DOHH2 (cell line): ENCODE measurements at regions not wholly inside any gene's neighbourhood (a gene's known extent, or its start where the extent isn't known, plus 50 kb on each side); places are given as distances from the start of the nearest gene placed in this dataset.

ENCODE experiments used
- H3F3A ChIP-seq: fragments of 200-600 bp; sonication (generic), shearing (Covaris generic); 2 replicates; pipeline ENCODE4 v1.6.0; 2016; ENCODE audit warnings: antibody characterized with exemption, mild to moderate bottlenecking; ENCODE audit not compliant: control insufficient read depth, insufficient read depth
- H3K27ac ChIP-seq: fragments of 200-600 bp; sonication (generic); 2 replicates; pipeline ENCODE4 v1.5.1; 2014; ENCODE audit warnings: low read depth, mild to moderate bottlenecking, low read length, moderate library complexity
- H3K27me3 ChIP-seq: fragments of 200-600 bp; sonication (generic); 2 replicates; pipeline ENCODE4 v1.6.1; 2014; ENCODE audit warnings: mild to moderate bottlenecking, low read length, mixed read lengths; ENCODE audit not compliant: control insufficient read depth
- H3K36me3 ChIP-seq: fragments of 200-600 bp; sonication (generic); 2 replicates; pipeline ENCODE4 v1.6.1; 2014; ENCODE audit warnings: mild to moderate bottlenecking, low read length, moderate library complexity, mixed read lengths; ENCODE audit not compliant: control insufficient read depth
- H3K4me1 ChIP-seq: fragments of 200-600 bp; sonication (generic); 2 replicates; pipeline ENCODE4 v1.6.1; 2014; ENCODE audit warnings: mild to moderate bottlenecking, low read length, mixed read lengths; ENCODE audit not compliant: control insufficient read depth
- H3K4me2 ChIP-seq: fragments of 200-600 bp; sonication (generic); 2 replicates; pipeline ENCODE4 v1.6.0; 2014; ENCODE audit warnings: mild to moderate bottlenecking, low read length, moderate library complexity
- H3K4me3 ChIP-seq: fragments of 200-600 bp; sonication (generic); 2 replicates; pipeline ENCODE4 v1.5.1; 2014; ENCODE audit warnings: mild to moderate bottlenecking, low read length, mixed read lengths
- H3K79me2 ChIP-seq: fragments of 200-600 bp; sonication (generic); 2 replicates; pipeline ENCODE4 v1.6.1; 2014; ENCODE audit warnings: mild to moderate bottlenecking, low read length, mixed read lengths; ENCODE audit not compliant: control insufficient read depth
- H3K9me2 ChIP-seq: fragments of 200-600 bp; sonication (generic); replicated peaks from 2 replicates; pipeline ENCODE4 v1.6.1; 2014; ENCODE audit warnings: mild to moderate bottlenecking, low read length, mixed read lengths; ENCODE audit not compliant: control insufficient read depth
- H3K9me3 ChIP-seq: fragments of 200-600 bp; sonication (generic); 2 replicates; pipeline ENCODE4 v1.6.1; 2014; ENCODE audit warnings: antibody characterized with exemption, low read length, mixed read lengths; ENCODE audit not compliant: control insufficient read depth, insufficient read depth
- H4K20me1 ChIP-seq: fragments of 200-600 bp; sonication (generic); 2 replicates; pipeline ENCODE4 v1.6.0; 2014; ENCODE audit warnings: low read depth, mild to moderate bottlenecking, antibody characterized with exemption, low read length, moderate library complexity; ENCODE audit not compliant: control insufficient read depth, insufficient read depth
- CTCF ChIP-seq: fragments of 200-600 bp; sonication (generic); IDR thresholded peaks from one replicate; pipeline ENCODE4 v1.5.1; 2014; ENCODE audit warnings: antibody characterized with exemption, mild to moderate bottlenecking, low read depth, low read length; ENCODE audit not compliant: poor library complexity, severe bottlenecking
- EZH2phosphoT487 ChIP-seq: fragments of 200-600 bp; sonication (generic); IDR thresholded peaks from 2 replicates; pipeline ENCODE4 v1.6.1; 2017; ENCODE audit warnings: borderline replicate concordance, mild to moderate bottlenecking, antibody characterized with exemption, low read length, moderate library complexity, mixed read lengths

GRCh38 chr5:125863579-125863978, 559.6 kb upstream of the GRAMD2B start:
- H3K27me3 ChIP-seq: no peaks in the 10 kb centered on the region
- H4K20me1 ChIP-seq: no peaks in the 10 kb centered on the region
- H3K9me2 ChIP-seq: no peaks in the 10 kb centered on the region
- no peaks in the 10 kb centered on the region for H3K9me3 ChIP-seq
- H3K79me2 ChIP-seq: no peaks in the 10 kb centered on the region
- peaks cover 7% of the 10 kb centered on the region for H3K4me1 ChIP-seq
- no peak overlapping the region for H3K4me3 ChIP-seq
- H3K36me3 ChIP-seq: no peaks in the 10 kb centered on the region
- TF ChIP-seq CTCF (no peak), EZH2phosphoT487 (no peak)
- no peaks in the 10 kb centered on the region for H3F3A ChIP-seq
- H3K27ac ChIP-seq: no peak overlapping the region
- no peak overlapping the region for H3K4me2 ChIP-seq

- Histone ChIP-seq H3K9me3 (no peaks in the 10 kb centered on the region), H3K27me3 (no peaks in the 10 kb centered on the region), H3K27ac (no peak overlapping the region), H3F3A (no peaks in the 10 kb centered on the region), H3K36me3 (no peaks in the 10 kb centered on the region), H3K4me2 (no peak overlapping the region), H3K4me3 (no peak overlapping the region), H4K20me1 (no peaks in the 10 kb centered on the region), H3K9me2 (no peaks in the 10 kb centered on the region), H3K79me2 (no peaks in the 10 kb centered on the region), H3K4me1 (peaks cover 4% of the 10 kb centered on the region)
- no peak for TF ChIP-seq CTCF
- no peak for TF ChIP-seq EZH2phosphoT487
Observed at GRCh38 chr5:125865166-125865815, 557.9 kb upstream of the GRAMD2B start.

GRCh38 chr5:125868036-125868435, 555.2 kb upstream of the GRAMD2B start:
- H3K4me1 ChIP-seq: no peaks in the 10 kb centered on the region
- H3F3A ChIP-seq: no peaks in the 10 kb centered on the region
- H3K9me3 ChIP-seq: peaks cover 1% of the 10 kb centered on the region; the same call in 1 of the 2 replicates
- no peaks in the 10 kb centered on the region for H3K36me3 ChIP-seq
- H4K20me1 ChIP-seq: no peaks in the 10 kb centered on the region
- no peaks in the 10 kb centered on the region for H3K9me2 ChIP-seq
- no peak overlapping the region for H3K27ac ChIP-seq
- no peak overlapping the region for H3K4me2 ChIP-seq
- no peaks in the 10 kb centered on the region for H3K79me2 ChIP-seq
- no peaks in the 10 kb centered on the region for H3K27me3 ChIP-seq
- TF ChIP-seq EZH2phosphoT487 (no peak), CTCF (no peak)
- H3K4me3 ChIP-seq: no peak overlapping the region
